ENCODE measurements at regions not wholly inside any gene's neighbourhood (a gene's known extent, or its start where the extent isn't known, plus 50 kb on each side); places are given as distances from the start of the nearest gene placed in this dataset.

GRCh38 chr16:63298993-63299392 lies 1262.8 kb upstream of the CDH8 start:
- DNase-seq (ENCODE audit: low read depth, low spot score), result no peak

- DNase-seq (ENCODE audit: low read depth, low spot score), result no peak
Observed at GRCh38 chr16:63292036-63292435, 1255.8 kb upstream of the CDH8 start.

- no peak for DNase-seq (ENCODE audit: low read depth, low spot score)
Observed at GRCh38 chr16:63289834-63290460, 1253.7 kb upstream of the CDH8 start.

- DNase-seq (ENCODE audit: low read depth, low spot score), result no peak
Observed at GRCh38 chr16:63287401-63287800, 1251.2 kb upstream of the CDH8 start.

- DNase-seq (ENCODE audit: low read depth, low spot score), result no peak
Observed at GRCh38 chr16:63283721-63284120, 1247.5 kb upstream of the CDH8 start.

GRCh38 chr16:63244631-63245030 lies 1208.4 kb upstream of the CDH8 start:
- DNase-seq (ENCODE audit: low read depth, low spot score), result no peak

- no peak for DNase-seq (ENCODE audit: low read depth, low spot score)
Observed at GRCh38 chr16:63241497-63242028, 1205.3 kb upstream of the CDH8 start.

- no peak for DNase-seq (ENCODE audit: low read depth, low spot score)
Observed at GRCh38 chr16:63239065-63239570, 1202.9 kb upstream of the CDH8 start.

GRCh38 chr16:63230421-63231040 lies 1194.3 kb upstream of the CDH8 start:
- no peak for DNase-seq (ENCODE audit: low read depth, low spot score)

- no peak for DNase-seq (ENCODE audit: low read depth, low spot score)
Observed at GRCh38 chr16:63228259-63228658, 1192.0 kb upstream of the CDH8 start.

- DNase-seq (ENCODE audit: low read depth, low spot score), result no peak
Observed at GRCh38 chr16:63223851-63224250, 1187.6 kb upstream of the CDH8 start.

GRCh38 chr16:63216696-63217423 lies 1180.6 kb upstream of the CDH8 start:
- DNase-seq (ENCODE audit: low read depth, low spot score), result no peak

GRCh38 chr16:63201851-63202250 lies 1165.6 kb upstream of the CDH8 start:
- no peak for DNase-seq (ENCODE audit: low read depth, low spot score)

- no peak for DNase-seq (ENCODE audit: low read depth, low spot score)
Observed at GRCh38 chr16:63200940-63201339, 1164.7 kb upstream of the CDH8 start.

- no peak for DNase-seq (ENCODE audit: low read depth, low spot score)
Observed at GRCh38 chr16:63195336-63195735, 1159.1 kb upstream of the CDH8 start.

GRCh38 chr16:63192980-63193379 lies 1156.7 kb upstream of the CDH8 start:
- no peak for DNase-seq (ENCODE audit: low read depth, low spot score)

- no peak for DNase-seq (ENCODE audit: low read depth, low spot score)
Observed at GRCh38 chr16:63188086-63188771, 1152.0 kb upstream of the CDH8 start.

GRCh38 chr16:63187638-63188037 lies 1151.4 kb upstream of the CDH8 start:
- DNase-seq (ENCODE audit: low read depth, low spot score), result no peak

GRCh38 chr16:63185235-63185780 lies 1149.1 kb upstream of the CDH8 start:
- DNase-seq (ENCODE audit: low read depth, low spot score), result no peak

GRCh38 chr16:63183743-63184142 lies 1147.5 kb upstream of the CDH8 start:
- DNase-seq (ENCODE audit: low read depth, low spot score), result no peak

- DNase-seq (ENCODE audit: low read depth, low spot score), result no peak
Observed at GRCh38 chr16:63175313-63175712, 1139.1 kb upstream of the CDH8 start.
